Epithelial cell of esophagus (primary cell): ENCODE measurements at regions not wholly inside any gene's neighbourhood (a gene's known extent, or its start where the extent isn't known, plus 50 kb on each side); places are given as distances from the start of the nearest gene placed in this dataset.
A peak's percentile ranks its signal among the peaks of the same experiment; 100 is the strongest.

Experiments used
- DNase-seq: peaks from one replicate; pipeline ENCODE4 v3.0.0; 2010; ENCODE audit warnings: low read depth
- H3K4me3 ChIP-seq: 2 replicates; pipeline ENCODE4 v1.5.1; 2011; ENCODE audit warnings: mild to moderate bottlenecking, low read length, control low read depth
- CTCF ChIP-seq: IDR thresholded peaks from 2 replicates; pipeline ENCODE4 v1.5.1; 2011; ENCODE audit warnings: low read depth, mild to moderate bottlenecking, low read length, control low read depth, inconsistent platforms; ENCODE audit not compliant: insufficient read depth; ENCODE audit errors: missing control alignments

GRCh38 chr22:27594020-27594419, 207.5 kb downstream of the MN1 start:
- DNase-seq, result no peak
- TF ChIP-seq CTCF, result no peak
- no peak overlapping the region for H3K4me3 ChIP-seq

GRCh38 chr22:27594474-27595134, 207.0 kb downstream of the MN1 start:
- TF ChIP-seq CTCF, result no peak
- no peak overlapping the region for H3K4me3 ChIP-seq
- no peak for DNase-seq

GRCh38 chr22:27596133-27596870, 205.3 kb downstream of the MN1 start:
- DNase-seq, result no peak
- H3K4me3 ChIP-seq, result no peak overlapping the region
- TF ChIP-seq CTCF, result no peak

GRCh38 chr22:27597703-27598444, 203.7 kb downstream of the MN1 start:
- peak; percentile 41 for DNase-seq
- H3K4me3 ChIP-seq, result no peak overlapping the region
- TF ChIP-seq CTCF, result no peak

GRCh38 chr22:27598792-27599191, 202.8 kb downstream of the MN1 start:
- TF ChIP-seq CTCF, result no peak
- no peak overlapping the region for H3K4me3 ChIP-seq
- DNase-seq, result no peak

- no peak for DNase-seq
- no peak overlapping the region for H3K4me3 ChIP-seq
- no peak for TF ChIP-seq CTCF
Observed at GRCh38 chr22:27601195-27601594, 200.4 kb downstream of the MN1 start.
